CD4-positive, CD25-positive, alpha-beta regulatory T cell (primary cell): ENCODE measurements at regions not wholly inside any gene's neighbourhood (a gene's known extent, or its start where the extent isn't known, plus 50 kb on each side); places are given as distances from the start of the nearest gene placed in this dataset.

Source experiments
- ATAC-seq, 2 donors: fragments of 150-1000 bp; cut with Tn5 transposase; one replicate each; pipeline ENCODE4 v1.10.0; 2021; ENCODE audit warnings: low read depth in 2 of 2, moderate number of reproducible peaks in 2 of 2, moderate library complexity in 1 of 2
- DNase-seq, 3 donors: peaks; one replicate each; pipeline versions ENCODE4 v3.0.0 to v3.0.0-alpha.2; 2012 to 2022; ENCODE audit warnings: mixed read lengths in 1 of 3
- H3K27ac ChIP-seq: one replicate; pipeline ENCODE4 v1.7.0; 2013; ENCODE audit warnings: mild to moderate bottlenecking, low read length; ENCODE audit not compliant: insufficient read depth, poor library complexity, severe bottlenecking
- H3K27me3 ChIP-seq: one replicate; pipeline ENCODE4 v1.7.0; 2013; ENCODE audit warnings: low read length; ENCODE audit not compliant: control insufficient read depth, insufficient read depth
- H3K36me3 ChIP-seq: one replicate; pipeline ENCODE4 v1.7.0; 2013; ENCODE audit warnings: mild to moderate bottlenecking, low read length, moderate library complexity; ENCODE audit not compliant: control insufficient read depth, insufficient read depth
- H3K4me1 ChIP-seq: 2 replicates; pipeline ENCODE4 v1.7.0; 2013; ENCODE audit warnings: mild to moderate bottlenecking, low read length; ENCODE audit not compliant: insufficient read depth, control insufficient read depth, poor library complexity, severe bottlenecking
- H3K4me3 ChIP-seq: one replicate; pipeline ENCODE4 v1.7.0; 2013; ENCODE audit warnings: low read depth, mild to moderate bottlenecking, low read length, moderate library complexity
- H3K9me3 ChIP-seq, 2 experiments: 1 replicate in 1 of 2; 2 replicates in 1 of 2; pipeline ENCODE4 v1.7.0; 2013; ENCODE audit warnings: low read length in 2 of 2, mild to moderate bottlenecking in 1 of 2, moderate library complexity in 1 of 2; ENCODE audit not compliant: control insufficient read depth in 2 of 2
- H3K27ac Mint-ChIP-seq, 3 donors: one replicate each; pipeline ENCODE4 v1.8.0; 2020 to 2022; ENCODE audit warnings: mild to moderate bottlenecking in 3 of 3, mixed read lengths in 3 of 3, moderate library complexity in 2 of 3
- H3K27me3 Mint-ChIP-seq: one replicate; pipeline ENCODE4 v1.8.0; 2022; ENCODE audit warnings: mild to moderate bottlenecking, mixed read lengths
- H3K36me3 Mint-ChIP-seq: one replicate; pipeline ENCODE4 v1.8.0; 2020; ENCODE audit warnings: mixed read lengths
- H3K4me1 Mint-ChIP-seq, 4 donors: one replicate each; pipeline ENCODE4 v1.8.0; 2020 to 2022; ENCODE audit warnings: mixed read lengths in 4 of 4, mild to moderate bottlenecking in 1 of 4
- H3K4me3 Mint-ChIP-seq, 4 donors: one replicate each; pipeline ENCODE4 v1.8.0; 2020 to 2022; ENCODE audit warnings: mild to moderate bottlenecking in 4 of 4, mixed read lengths in 4 of 4, moderate library complexity in 3 of 4
- H3K9me3 Mint-ChIP-seq, 7 donors: one replicate each; pipeline ENCODE4 v1.8.0; 2020 to 2022; ENCODE audit warnings: mixed read lengths in 7 of 7, mild to moderate bottlenecking in 3 of 7, moderate library complexity in 2 of 7

- Mint-ChIP-seq H3K36me3 (no peaks in the 10 kb centered on the region), H3K27me3 (no peaks in the 10 kb centered on the region), H3K27ac (no peak overlapping the region), H3K4me3 (no peak overlapping the region), H3K4me1 (no peaks in the 10 kb centered on the region), H3K9me3 (peaks cover 0 to 8% (median 2%) of the 10 kb centered on the region in 7 donors)
- ATAC-seq (no peak), DNase-seq (no peak)
- Histone ChIP-seq H3K27me3 (no peaks in the 10 kb centered on the region), H3K27ac (no peak overlapping the region), H3K4me1 (no peaks in the 10 kb centered on the region), H3K9me3 (no peaks in the 10 kb centered on the region), H3K4me3 (no peak overlapping the region), H3K36me3 (no peaks in the 10 kb centered on the region)
Measured at GRCh38 chr16:86377251-86378022, 132.9 kb upstream of the FOXF1 start.

GRCh38 chr16:86378128-86378527 lies 132.2 kb upstream of the FOXF1 start:
- ATAC-seq (no peak), DNase-seq (no peak)
- Mint-ChIP-seq H3K27ac (no peak overlapping the region), H3K36me3 (no peaks in the 10 kb centered on the region), H3K4me1 (no peaks in the 10 kb centered on the region), H3K27me3 (no peaks in the 10 kb centered on the region), H3K9me3 (peaks cover 0 to 8% (median 2%) of the 10 kb centered on the region in 7 donors), H3K4me3 (no peak overlapping the region)
- H3K27me3 ChIP-seq = no peaks in the 10 kb centered on the region
- no peaks in the 10 kb centered on the region for H3K36me3 ChIP-seq
- H3K9me3 ChIP-seq = no peaks in the 10 kb centered on the region
- no peak overlapping the region for H3K27ac ChIP-seq
- no peak overlapping the region for H3K4me3 ChIP-seq
- no peaks in the 10 kb centered on the region for H3K4me1 ChIP-seq

- Mint-ChIP-seq H3K36me3 (no peaks in the 10 kb centered on the region), H3K27ac (no peak overlapping the region), H3K4me3 (no peak overlapping the region), H3K4me1 (no peaks in the 10 kb centered on the region), H3K9me3 (peaks cover 0 to 5% (median 2%) of the 10 kb centered on the region in 7 donors), H3K27me3 (no peaks in the 10 kb centered on the region)
- Histone ChIP-seq H3K4me3 (no peak overlapping the region), H3K4me1 (no peaks in the 10 kb centered on the region), H3K36me3 (no peaks in the 10 kb centered on the region), H3K27me3 (no peaks in the 10 kb centered on the region), H3K27ac (no peak overlapping the region), H3K9me3 (no peaks in the 10 kb centered on the region)
- no peak for DNase-seq
- no peak for ATAC-seq
Measured at GRCh38 chr16:86378831-86379504, 131.4 kb upstream of the FOXF1 start.

GRCh38 chr16:86379505-86379846 lies 130.9 kb upstream of the FOXF1 start:
- Histone ChIP-seq H3K27ac (no peak overlapping the region), H3K4me1 (no peaks in the 10 kb centered on the region), H3K9me3 (no peaks in the 10 kb centered on the region), H3K36me3 (no peaks in the 10 kb centered on the region), H3K27me3 (no peaks in the 10 kb centered on the region), H3K4me3 (no peak overlapping the region)
- no peak overlapping the region for H3K27ac Mint-ChIP-seq
- no peaks in the 10 kb centered on the region for H3K27me3 Mint-ChIP-seq
- DNase-seq (no peak), ATAC-seq (no peak)
- no peak overlapping the region for H3K4me3 Mint-ChIP-seq
- no peaks in the 10 kb centered on the region for H3K4me1 Mint-ChIP-seq
- no peaks in the 10 kb centered on the region for H3K36me3 Mint-ChIP-seq
- peaks cover 0 to 7% (median 0%) of the 10 kb centered on the region in 7 donors for H3K9me3 Mint-ChIP-seq

GRCh38 chr16:86380030-86380429 lies 130.3 kb upstream of the FOXF1 start:
- Histone ChIP-seq H3K4me3 (no peak overlapping the region), H3K27me3 (no peaks in the 10 kb centered on the region), H3K36me3 (no peaks in the 10 kb centered on the region), H3K9me3 (no peaks in the 10 kb centered on the region), H3K4me1 (no peaks in the 10 kb centered on the region), H3K27ac (no peak overlapping the region)
- Mint-ChIP-seq H3K27me3 (no peaks in the 10 kb centered on the region), H3K4me3 (no peak overlapping the region), H3K27ac (no peak overlapping the region), H3K9me3 (peaks cover 0 to 7% (median 0%) of the 10 kb centered on the region in 7 donors), H3K36me3 (no peaks in the 10 kb centered on the region), H3K4me1 (no peaks in the 10 kb centered on the region)
- ATAC-seq = no peak
- DNase-seq = no peak

GRCh38 chr16:86381491-86381890 lies 128.8 kb upstream of the FOXF1 start:
- Histone ChIP-seq H3K27ac (no peak overlapping the region), H3K9me3 (no peaks in the 10 kb centered on the region), H3K36me3 (no peaks in the 10 kb centered on the region), H3K4me3 (no peak overlapping the region), H3K27me3 (no peaks in the 10 kb centered on the region), H3K4me1 (no peaks in the 10 kb centered on the region)
- no peaks in the 10 kb centered on the region for H3K36me3 Mint-ChIP-seq
- no peaks in the 10 kb centered on the region for H3K4me1 Mint-ChIP-seq
- DNase-seq = no peak
- no peak overlapping the region for H3K27ac Mint-ChIP-seq
- H3K9me3 Mint-ChIP-seq = peaks cover 0 to 7% (median 0%) of the 10 kb centered on the region in 7 donors
- no peak for ATAC-seq
- no peaks in the 10 kb centered on the region for H3K27me3 Mint-ChIP-seq
- H3K4me3 Mint-ChIP-seq = no peak overlapping the region

- Mint-ChIP-seq H3K27ac (no peak overlapping the region), H3K9me3 (peaks cover 0 to 7% (median 0%) of the 10 kb centered on the region in 7 donors), H3K27me3 (no peaks in the 10 kb centered on the region), H3K36me3 (no peaks in the 10 kb centered on the region), H3K4me1 (no peaks in the 10 kb centered on the region), H3K4me3 (no peak overlapping the region)
- no peaks in the 10 kb centered on the region for H3K4me1 ChIP-seq
- no peaks in the 10 kb centered on the region for H3K27me3 ChIP-seq
- no peak overlapping the region for H3K4me3 ChIP-seq
- no peaks in the 10 kb centered on the region for H3K36me3 ChIP-seq
- H3K27ac ChIP-seq = no peak overlapping the region
- H3K9me3 ChIP-seq = no peaks in the 10 kb centered on the region
- DNase-seq (no peak), ATAC-seq (no peak)
Measured at GRCh38 chr16:86382067-86382773, 128.1 kb upstream of the FOXF1 start.
